ENCODE measurements at regions not wholly inside any gene's neighbourhood (a gene's known extent, or its start where the extent isn't known, plus 50 kb on each side); places are given as distances from the start of the nearest gene placed in this dataset.

DNA sequence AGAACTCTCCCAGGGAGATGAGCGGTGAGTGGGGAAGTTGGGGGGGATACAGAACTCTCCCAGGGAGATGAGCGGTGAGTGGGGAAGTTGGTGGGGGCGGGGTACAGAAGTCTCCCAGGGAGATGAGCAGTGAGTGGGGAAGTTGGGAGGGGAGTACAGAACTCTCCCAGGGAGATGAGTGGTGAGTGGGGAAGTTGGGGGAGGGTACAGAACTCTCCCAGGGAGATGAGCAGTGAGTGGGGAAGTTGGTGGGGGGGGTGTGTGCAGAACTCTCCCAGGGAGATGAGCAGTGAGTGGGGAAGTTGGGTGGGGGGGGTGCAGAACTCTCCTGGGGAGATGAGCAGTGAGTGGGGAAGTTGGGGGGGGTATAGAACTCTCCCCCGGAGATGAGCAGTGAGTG, 186.5 kb downstream of the SHANK2 start:
- intact Hi-C loops (cut with DNase I) = no loop called here
- H3K4me3 ChIP-seq = no peak overlapping the region
- no peak for DNase-seq
- no peaks in the 10 kb centered on the region for H3K4me1 ChIP-seq
- peaks cover 0 to 15% (median 0%) of the 10 kb centered on the region in 4 donors for H3K27me3 ChIP-seq
- no peak overlapping the region for H3K27ac ChIP-seq
- H3K9me3 ChIP-seq = no peaks in the 10 kb centered on the region
- TF ChIP-seq CTCF (IDR thresholded peaks at IDR 0.05) (no peak), POLR2A (IDR thresholded peaks at IDR 0.05) (no peak)
- H3K36me3 ChIP-seq = no peaks in the 10 kb centered on the region
- WGBS, 2 donors = 68 to 83% methylated on average over 1 to 3 of the region's 4 CpGs

DNA sequence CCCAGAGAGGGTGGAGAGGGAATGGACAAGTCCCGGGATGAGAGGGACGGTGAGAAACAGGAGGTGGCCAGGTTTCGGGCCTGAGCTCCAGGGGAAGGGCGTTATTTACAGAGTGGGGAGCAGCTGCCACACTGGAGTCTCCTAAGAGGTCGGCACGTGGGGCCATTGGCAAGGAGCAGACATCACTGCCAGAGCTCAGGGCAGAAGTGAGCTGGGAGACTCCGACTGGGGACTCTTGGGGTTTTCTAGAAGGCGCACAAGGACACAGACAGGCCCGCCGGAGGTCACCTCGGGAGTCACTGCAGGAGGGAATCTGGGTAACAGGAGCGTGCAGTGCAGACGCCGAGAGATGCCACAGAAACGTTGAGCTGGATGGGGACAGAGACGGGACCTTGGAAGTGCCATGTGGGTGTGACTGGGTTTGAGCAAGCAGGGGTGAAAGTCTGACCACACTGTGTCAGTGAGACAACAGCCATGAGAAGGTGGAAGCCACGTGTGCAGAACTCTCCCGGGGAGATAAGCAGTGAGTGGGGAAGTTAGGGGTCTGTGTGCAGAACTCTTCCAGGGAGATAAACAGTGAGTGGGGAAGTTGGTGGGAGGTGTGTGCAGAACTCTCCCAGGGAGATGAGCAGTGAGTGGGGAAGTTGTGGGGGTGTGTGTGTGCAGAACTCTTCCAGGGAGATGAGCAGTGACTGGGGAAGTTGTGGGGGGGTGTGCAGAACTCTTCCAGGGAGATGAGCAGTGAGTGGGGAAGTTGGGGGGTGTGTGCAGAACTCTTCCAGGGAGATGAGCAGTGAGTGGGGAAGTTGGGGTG, 187.5 kb downstream of the SHANK2 start:
- intact Hi-C loops (cut with DNase I) = no loop called here
- WGBS, 2 donors = 72 to 75% methylated on average over 16 to 18 of the region's 18 CpGs
- TF ChIP-seq CTCF (IDR thresholded peaks at IDR 0.05) (no peak), POLR2A (IDR thresholded peaks at IDR 0.05) (no peak)

GRCh38 chr11:71064183-71064582, 188.2 kb downstream of the SHANK2 start:
- H3K36me3 ChIP-seq = no peaks in the 10 kb centered on the region

More for the DNA sequence above, 187.5 kb downstream of the SHANK2 start:
- Histone ChIP-seq H3K4me3 (no peak overlapping the region), H3K4me1 (no peaks in the 10 kb centered on the region), H3K9me3 (no peaks in the 10 kb centered on the region), H3K27me3 (peaks cover 0 to 15% (median 0%) of the 10 kb centered on the region in 4 donors), H3K27ac (no peak overlapping the region), H3K36me3 (no peaks in the 10 kb centered on the region)
- no peak for DNase-seq

DNA sequence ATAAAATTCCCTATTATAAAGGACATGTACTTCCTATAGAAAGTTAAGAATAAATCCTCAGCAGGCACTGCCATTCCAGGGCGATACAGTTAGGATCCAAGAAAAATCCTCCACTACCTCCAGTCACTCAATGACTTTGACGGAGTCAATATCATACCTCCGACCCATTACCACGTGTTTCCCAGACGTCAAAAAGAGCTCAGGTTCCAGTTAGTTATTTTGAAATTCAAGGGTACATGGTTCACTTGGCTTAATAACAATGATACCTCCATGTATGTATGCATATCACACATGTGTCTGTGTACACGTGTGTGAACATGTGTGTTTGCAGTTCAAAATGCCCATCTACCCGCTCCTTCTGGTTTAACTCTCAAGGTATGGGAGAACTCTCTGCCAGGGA, 189.2 kb downstream of the SHANK2 start:
- Histone ChIP-seq H3K27ac (no peak overlapping the region), H3K9me3 (no peaks in the 10 kb centered on the region), H3K4me1 (no peaks in the 10 kb centered on the region), H3K36me3 (no peaks in the 10 kb centered on the region), H3K27me3 (peaks cover 0 to 15% (median 0%) of the 10 kb centered on the region in 4 donors), H3K4me3 (no peak overlapping the region)
- DNase-seq = no peak
- TF ChIP-seq CTCF (IDR thresholded peaks at IDR 0.05) = no peak
- no peak for TF ChIP-seq POLR2A (IDR thresholded peaks at IDR 0.05)
- intact Hi-C loops (cut with DNase I) = no loop called here
- WGBS, 2 donors = 86 to 93% methylated on average over 7 of the region's 7 CpGs

More at GRCh38 chr11:71064183-71064582, 188.2 kb downstream of the SHANK2 start:
- 67 to 90% methylated on average over 6 to 7 of the region's 7 CpGs for whole genome bisulfite sequencing, 2 donors
- intact Hi-C loops (cut with DNase I) = no loop called here
- no peaks in the 10 kb centered on the region for H3K9me3 ChIP-seq
- H3K4me3 ChIP-seq = no peak overlapping the region
- DNase-seq = no peak
- peaks cover 0 to 15% (median 0%) of the 10 kb centered on the region in 4 donors for H3K27me3 ChIP-seq
- H3K27ac ChIP-seq = no peak overlapping the region
- no peaks in the 10 kb centered on the region for H3K4me1 ChIP-seq
- no peak for TF ChIP-seq POLR2A (IDR thresholded peaks at IDR 0.05)
- TF ChIP-seq CTCF (IDR thresholded peaks at IDR 0.05) = no peak

GRCh38 chr11:71062199-71062598, 190.2 kb downstream of the SHANK2 start:
- 89 to 100% methylated on average over 3 of the region's 3 CpGs for WGBS, 2 donors
- H3K27me3 ChIP-seq = peaks cover 0 to 15% (median 0%) of the 10 kb centered on the region in 4 donors
- no peaks in the 10 kb centered on the region for H3K4me1 ChIP-seq
- DNase-seq = no peak
- no peak overlapping the region for H3K4me3 ChIP-seq
- no peaks in the 10 kb centered on the region for H3K9me3 ChIP-seq
- no peak overlapping the region for H3K27ac ChIP-seq
- no peak for TF ChIP-seq POLR2A (IDR thresholded peaks at IDR 0.05)
- TF ChIP-seq CTCF (IDR thresholded peaks at IDR 0.05) = no peak
- intact Hi-C loops (cut with DNase I) = no loop called here
- no peaks in the 10 kb centered on the region for H3K36me3 ChIP-seq
